PC-3 (cell line): ENCODE measurements at regions not wholly inside any gene's neighbourhood (a gene's known extent, or its start where the extent isn't known, plus 50 kb on each side); places are given as distances from the start of the nearest gene placed in this dataset.

ENCODE experiments used
- ATAC-seq: fragments of 200-7000 bp; cut with Tn5 transposase; 2 replicates; pipeline ENCODE4 v1.9.1; 2020; ENCODE audit warnings: mild to moderate bottlenecking, moderate library complexity
- BruUV-seq: library from RNA; stranded (reverse); fragments of 400-500 nt; replicated peaks from 2 replicates; lab custom pipeline; 2021; lab: Mats Ljungman, UMichigan
- CTCF ChIA-PET: fragments of 300-600 bp; sonication (Branson Sonifier 250); formaldehyde crosslinking; loops from one replicate; lab custom pipeline; 2022; ENCODE audit warnings: antibody characterized with exemption; lab: Charles Lee
- POLR2A ChIA-PET: fragments of 300-600 bp; sonication (Branson Sonifier 250); formaldehyde crosslinking; loops from one replicate; lab custom pipeline; 2022; ENCODE audit warnings: antibody characterized with exemption; ENCODE audit not compliant: unreplicated experiment; lab: Charles Lee
- DNase-seq: peaks from one replicate; pipeline ENCODE4 v3.0.0-alpha.2; 2015
- H2AFZ ChIP-seq: fragments of 300-600 bp; sonication (generic); 2 replicates; pipeline ENCODE4 v1.6.0; 2016; ENCODE audit warnings: antibody characterized with exemption, low read length
- H3F3A ChIP-seq: fragments of 300-600 bp; sonication (generic); one replicate; pipeline ENCODE4 v1.6.0; 2017; ENCODE audit warnings: antibody characterized with exemption, low read length, control low read depth, mild to moderate bottlenecking; ENCODE audit not compliant: unreplicated experiment
- H3K27ac ChIP-seq: fragments of 300-600 bp; sonication (generic); 2 replicates; pipeline ENCODE4 v1.5.1; 2016; ENCODE audit warnings: mild to moderate bottlenecking, low read length
- H3K27me3 ChIP-seq: fragments of 300-600 bp; sonication (generic); 2 replicates; pipeline ENCODE4 v1.6.1; 2016; ENCODE audit warnings: low read length, mixed read lengths
- H3K36me3 ChIP-seq: fragments of 300-600 bp; sonication (generic); 2 replicates; pipeline ENCODE4 v1.6.1; 2016; ENCODE audit warnings: low read depth, mixed run types, low read length, mixed read lengths
- H3K4me1 ChIP-seq: fragments of 300-600 bp; sonication (generic); 2 replicates; pipeline ENCODE4 v1.5.1; 2016; ENCODE audit warnings: low read length; ENCODE audit not compliant: insufficient read depth
- H3K4me2 ChIP-seq: fragments of 300-600 bp; sonication (generic); 2 replicates; pipeline ENCODE4 v1.6.0; 2016; ENCODE audit warnings: low read length
- H3K4me3 ChIP-seq: fragments of 300-600 bp; sonication (generic); 2 replicates; pipeline ENCODE4 v1.5.1; 2016; ENCODE audit warnings: mild to moderate bottlenecking, low read length, mixed read lengths
- H3K79me2 ChIP-seq: fragments of 300-600 bp; sonication (generic); 2 replicates; pipeline ENCODE4 v1.6.1; 2017; ENCODE audit warnings: low read length, mixed read lengths
- H3K9ac ChIP-seq: fragments of 300-600 bp; sonication (generic); 2 replicates; pipeline ENCODE4 v1.6.0; 2016; ENCODE audit warnings: mild to moderate bottlenecking, low read length
- H3K9me2 ChIP-seq: fragments of 300-600 bp; sonication (generic); replicated peaks from 2 replicates; pipeline ENCODE4 v1.6.1; 2016; ENCODE audit warnings: mixed run types, low read length, mixed read lengths
- H3K9me3 ChIP-seq: fragments of 300-600 bp; sonication (generic); 2 replicates; pipeline ENCODE4 v1.6.1; 2016; ENCODE audit warnings: low read length, mixed read lengths
- H4K20me1 ChIP-seq: fragments of 300-600 bp; sonication (generic); 2 replicates; pipeline ENCODE4 v1.6.1; 2016; ENCODE audit warnings: low read length, mixed read lengths
- EZH2 ChIP-seq: fragments of 300-600 bp; sonication (generic); IDR thresholded peaks from one replicate; pipeline ENCODE4 v1.6.1; 2017; ENCODE audit warnings: antibody characterized with exemption, mild to moderate bottlenecking, low read length; ENCODE audit not compliant: unreplicated experiment
- EZH2phosphoT487 ChIP-seq: fragments of 300-600 bp; sonication (generic); IDR thresholded peaks from 2 replicates; pipeline ENCODE4 v1.6.1; 2018; ENCODE audit warnings: mild to moderate bottlenecking, antibody characterized with exemption, low read length, borderline replicate concordance
- intact Hi-C: fragments of 100-400 bp; cut with micrococcal nuclease; formaldehyde crosslinking; loops from 2 replicates; pipeline ENCODE4 v1.9.0; 2023
- TF ChIP-seq, protein P1 (sequence below): fragments of 300-600 bp; sonication (generic); conservative IDR thresholded peaks from 2 replicates; pipeline ENCODE4 v1.5.1; 2017; ENCODE audit warnings: antibody characterized with exemption, low read depth, mild to moderate bottlenecking, low read length

GRCh38 chr6:88513920-88514319 is 347.8 kb upstream of the CNR1 start:
- DNase-seq (no peak), ATAC-seq (no peak)
- H3K9me2 ChIP-seq, result no peaks in the 10 kb centered on the region
- intact Hi-C loops, result no loop called here
- H3K9ac ChIP-seq, result no peak overlapping the region
- H3K79me2 ChIP-seq, result no peaks in the 10 kb centered on the region
- H3K9me3 ChIP-seq, result no peaks in the 10 kb centered on the region
- no peak overlapping the region for H3K4me3 ChIP-seq
- H4K20me1 ChIP-seq, result no peaks in the 10 kb centered on the region
- H3K4me2 ChIP-seq, result no peak overlapping the region
- no peaks in the 10 kb centered on the region for H3K36me3 ChIP-seq
- no peaks in the 10 kb centered on the region for H3K4me1 ChIP-seq
- TF ChIP-seq EZH2 (no peak), EZH2phosphoT487 (no peak)
- TF ChIP-seq, protein P1, sequence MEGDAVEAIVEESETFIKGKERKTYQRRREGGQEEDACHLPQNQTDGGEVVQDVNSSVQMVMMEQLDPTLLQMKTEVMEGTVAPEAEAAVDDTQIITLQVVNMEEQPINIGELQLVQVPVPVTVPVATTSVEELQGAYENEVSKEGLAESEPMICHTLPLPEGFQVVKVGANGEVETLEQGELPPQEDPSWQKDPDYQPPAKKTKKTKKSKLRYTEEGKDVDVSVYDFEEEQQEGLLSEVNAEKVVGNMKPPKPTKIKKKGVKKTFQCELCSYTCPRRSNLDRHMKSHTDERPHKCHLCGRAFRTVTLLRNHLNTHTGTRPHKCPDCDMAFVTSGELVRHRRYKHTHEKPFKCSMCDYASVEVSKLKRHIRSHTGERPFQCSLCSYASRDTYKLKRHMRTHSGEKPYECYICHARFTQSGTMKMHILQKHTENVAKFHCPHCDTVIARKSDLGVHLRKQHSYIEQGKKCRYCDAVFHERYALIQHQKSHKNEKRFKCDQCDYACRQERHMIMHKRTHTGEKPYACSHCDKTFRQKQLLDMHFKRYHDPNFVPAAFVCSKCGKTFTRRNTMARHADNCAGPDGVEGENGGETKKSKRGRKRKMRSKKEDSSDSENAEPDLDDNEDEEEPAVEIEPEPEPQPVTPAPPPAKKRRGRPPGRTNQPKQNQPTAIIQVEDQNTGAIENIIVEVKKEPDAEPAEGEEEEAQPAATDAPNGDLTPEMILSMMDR, result no peak
- H2AFZ ChIP-seq, result no peak overlapping the region
- no TSS peak for BruUV-seq
- H3K27me3 ChIP-seq, result peaks cover 4% of the 10 kb centered on the region; the same call in 1 of the 2 replicates
- no peaks in the 10 kb centered on the region for H3F3A ChIP-seq
- H3K27ac ChIP-seq, result no peak overlapping the region
- ChIA-PET CTCF (no interaction called here), POLR2A (no interaction called here)

GRCh38 chr6:88513471-88513870 is 347.3 kb upstream of the CNR1 start:
- POLR2A ChIA-PET, result no interaction called here
- no peak for DNase-seq
- no peak overlapping the region for H3K4me2 ChIP-seq
- H3K79me2 ChIP-seq, result no peaks in the 10 kb centered on the region
- no peaks in the 10 kb centered on the region for H3F3A ChIP-seq
- no peak overlapping the region for H3K9ac ChIP-seq
- H3K27me3 ChIP-seq, result peaks cover 4% of the 10 kb centered on the region; the same call in 1 of the 2 replicates
- ATAC-seq, result no peak
- CTCF ChIA-PET, result no interaction called here
- no peaks in the 10 kb centered on the region for H3K9me3 ChIP-seq
- intact Hi-C loops, result no loop called here
- no peak overlapping the region for H2AFZ ChIP-seq
- no peak overlapping the region for H3K27ac ChIP-seq
- TF ChIP-seq, protein P1, result no peak
- no peak for TF ChIP-seq EZH2phosphoT487
- no peak for TF ChIP-seq EZH2
- H3K4me3 ChIP-seq, result no peak overlapping the region
- no peaks in the 10 kb centered on the region for H4K20me1 ChIP-seq
- H3K9me2 ChIP-seq, result no peaks in the 10 kb centered on the region
- BruUV-seq, result no TSS peak
- no peaks in the 10 kb centered on the region for H3K4me1 ChIP-seq
- H3K36me3 ChIP-seq, result no peaks in the 10 kb centered on the region

GRCh38 chr6:88512951-88513350 is 346.8 kb upstream of the CNR1 start:
- ChIA-PET CTCF (no interaction called here), POLR2A (no interaction called here)
- Histone ChIP-seq H3K27ac (no peak overlapping the region), H3K9ac (no peak overlapping the region), H3K27me3 (peaks cover 4% of the 10 kb centered on the region; the same call in 1 of the 2 replicates), H2AFZ (no peak overlapping the region), H3K9me3 (no peaks in the 10 kb centered on the region), H3F3A (no peaks in the 10 kb centered on the region), H3K36me3 (no peaks in the 10 kb centered on the region), H3K4me2 (no peak overlapping the region), H4K20me1 (no peaks in the 10 kb centered on the region), H3K79me2 (no peaks in the 10 kb centered on the region), H3K9me2 (no peaks in the 10 kb centered on the region), H3K4me3 (no peak overlapping the region), H3K4me1 (no peaks in the 10 kb centered on the region)
- BruUV-seq, result no TSS peak
- intact Hi-C loops, result no loop called here
- TF ChIP-seq, protein P1, result no peak
- TF ChIP-seq EZH2phosphoT487, result no peak
- no peak for TF ChIP-seq EZH2
- no peak for ATAC-seq
- no peak for DNase-seq
